Fibroblast of upper back skin (primary cell): ENCODE measurements at regions not wholly inside any gene's neighbourhood (a gene's known extent, or its start where the extent isn't known, plus 50 kb on each side); places are given as distances from the start of the nearest gene placed in this dataset.

Experiments used
- DNase-seq: peaks from one replicate; pipeline ENCODE4 v3.0.0-alpha.2; 2013

- DNase-seq: no peak
Observed at GRCh38 chr7:25789701-25790640, 362.0 kb upstream of the NFE2L3 start.

GRCh38 chr7:25790963-25791362 lies 361.0 kb upstream of the NFE2L3 start:
- DNase-seq: no peak

GRCh38 chr7:25792586-25792985 lies 359.4 kb upstream of the NFE2L3 start:
- no peak for DNase-seq

- no peak for DNase-seq
Observed at GRCh38 chr7:25795824-25796235, 356.2 kb upstream of the NFE2L3 start.

- no peak for DNase-seq
Observed at GRCh38 chr7:25798344-25798743, 353.7 kb upstream of the NFE2L3 start.

GRCh38 chr7:25801214-25801613 lies 350.8 kb upstream of the NFE2L3 start:
- DNase-seq: no peak

- no peak for DNase-seq
Observed at GRCh38 chr7:25802057-25802456, 349.9 kb upstream of the NFE2L3 start.

GRCh38 chr7:25802473-25802872 lies 349.5 kb upstream of the NFE2L3 start:
- DNase-seq: no peak

GRCh38 chr7:25803117-25803887 lies 348.7 kb upstream of the NFE2L3 start:
- DNase-seq: no peak

GRCh38 chr7:25804154-25804553 lies 347.8 kb upstream of the NFE2L3 start:
- no peak for DNase-seq

GRCh38 chr7:25805027-25805687 lies 346.8 kb upstream of the NFE2L3 start:
- DNase-seq: peak; percentile 88

- no peak for DNase-seq
Observed at GRCh38 chr7:25807086-25807611, 344.8 kb upstream of the NFE2L3 start.

- DNase-seq: no peak
Observed at GRCh38 chr7:25809441-25809840, 342.6 kb upstream of the NFE2L3 start.

- DNase-seq: no peak
Observed at GRCh38 chr7:25812086-25812850, 339.7 kb upstream of the NFE2L3 start.

GRCh38 chr7:25813381-25813780 lies 338.6 kb upstream of the NFE2L3 start:
- DNase-seq: no peak

- DNase-seq: no peak
Observed at GRCh38 chr7:25815711-25816110, 336.3 kb upstream of the NFE2L3 start.

- no peak for DNase-seq
Observed at GRCh38 chr7:25820432-25821040, 331.5 kb upstream of the NFE2L3 start.

GRCh38 chr7:25821225-25821624 lies 330.8 kb upstream of the NFE2L3 start:
- DNase-seq: no peak

- no peak for DNase-seq
Observed at GRCh38 chr7:25822823-25823222, 329.2 kb upstream of the NFE2L3 start.

GRCh38 chr7:25823571-25823970 lies 328.4 kb upstream of the NFE2L3 start:
- DNase-seq: no peak

- DNase-seq: no peak
Observed at GRCh38 chr7:25828468-25828867, 323.5 kb upstream of the NFE2L3 start.

- DNase-seq: no peak
Observed at GRCh38 chr7:25829663-25830062, 322.3 kb upstream of the NFE2L3 start.
